ENCODE measurements at regions not wholly inside any gene's neighbourhood (a gene's known extent, or its start where the extent isn't known, plus 50 kb on each side); places are given as distances from the start of the nearest gene placed in this dataset.

GRCh38 chr2:17182399-17182798 is 335.8 kb downstream of the RAD51AP2 start:
- TF ChIP-seq POLR2AphosphoS5 (IDR thresholded peaks at IDR 0.05; ENCODE audit: low read depth, low read length) (no peak), CTCF (IDR thresholded peaks at IDR 0.05) (no peak)

All from Panc1 (cell line).